ENCODE measurements at regions not wholly inside any gene's neighbourhood (a gene's known extent, or its start where the extent isn't known, plus 50 kb on each side); places are given as distances from the start of the nearest gene placed in this dataset.

GRCh38 chr3:29194139-29194538, 86.7 kb upstream of the RBMS3 start:
- WGBS, 10 experiments = 44 to 100% (median 100%) methylated on average over 1 of the region's 1 CpG; no CpG with 5 or more reads in 1 of the 10 experiments
- in situ Hi-C loops (cut with MboI; ENCODE audit: low pct_unique_long_range_greater_than_20kb in 2 of 9, low sequenced_read_pairs in 9 of 9, unreplicated experiment in 9 of 9) = no loop called here
- peaks cover 0 to 19% of the 10 kb centered on the region in 2 donors for H3K4me1 ChIP-seq (replicated peaks in 1 of 2)
- ATAC-seq (replicated peaks in 6 of 8) = no peak
- H3K27ac ChIP-seq = no peak overlapping the region
- no peak overlapping the region for H3K4me3 ChIP-seq

GRCh38 chr3:29195056-29195455, 85.8 kb upstream of the RBMS3 start:
- Histone ChIP-seq H3K27ac (no peak overlapping the region), H3K4me3 (no peak overlapping the region), H3K4me1 (replicated peaks in 1 of 2) (peaks cover 0 to 15% of the 10 kb centered on the region in 2 donors)
- in situ Hi-C loops (cut with MboI; ENCODE audit: low pct_unique_long_range_greater_than_20kb in 2 of 9, low sequenced_read_pairs in 9 of 9, unreplicated experiment in 9 of 9) = no loop called here
- WGBS, 10 experiments = 17 to 100% (median 63%) methylated on average over 1 to 3 of the region's 3 CpGs; no CpG with 5 or more reads in 2 of the 10 experiments
- no peak for ATAC-seq (replicated peaks in 6 of 8)

- WGBS, 10 experiments = 20 to 100% (median 100%) methylated on average over 1 of the region's 1 CpG; no CpG with 5 or more reads in 4 of the 10 experiments
- no peak for ATAC-seq (replicated peaks in 6 of 8)
- in situ Hi-C loops (cut with MboI; ENCODE audit: low pct_unique_long_range_greater_than_20kb in 2 of 9, low sequenced_read_pairs in 9 of 9, unreplicated experiment in 9 of 9) = no loop called here
- Histone ChIP-seq H3K27ac (no peak overlapping the region), H3K4me3 (no peak overlapping the region), H3K4me1 (replicated peaks in 1 of 2) (peaks cover 0 to 14% of the 10 kb centered on the region in 2 donors)
These were observed 79.3 kb upstream of the RBMS3 start for GRCh38 chr3:29201604-29202003.

- Histone ChIP-seq H3K27ac (no peak overlapping the region), H3K4me3 (no peak overlapping the region), H3K4me1 (replicated peaks in 1 of 2) (peaks cover 0 to 14% of the 10 kb centered on the region in 2 donors)
- 27 to 100% (median 85%) methylated on average over 1 to 4 of the region's 4 CpGs; no CpG with 5 or more reads in 1 of the 10 experiments for WGBS, 10 experiments
- in situ Hi-C loops (cut with MboI; ENCODE audit: low pct_unique_long_range_greater_than_20kb in 2 of 9, low sequenced_read_pairs in 9 of 9, unreplicated experiment in 9 of 9) = no loop called here
- no peak for ATAC-seq (replicated peaks in 6 of 8)
These were observed 78.5 kb upstream of the RBMS3 start for GRCh38 chr3:29202378-29202777.

GRCh38 chr3:29203851-29204250, 77.0 kb upstream of the RBMS3 start:
- H3K27ac ChIP-seq = no peak overlapping the region
- peaks cover 0 to 5% of the 10 kb centered on the region in 2 donors for H3K4me1 ChIP-seq (replicated peaks in 1 of 2)
- 40 to 100% (median 89%) methylated on average over 1 of the region's 1 CpG; no CpG with 5 or more reads in 3 of the 10 experiments for WGBS, 10 experiments
- ATAC-seq (replicated peaks in 6 of 8) = no peak
- no peak overlapping the region for H3K4me3 ChIP-seq
- in situ Hi-C loops (cut with MboI; ENCODE audit: low pct_unique_long_range_greater_than_20kb in 2 of 9, low sequenced_read_pairs in 9 of 9, unreplicated experiment in 9 of 9) = no loop called here

- Histone ChIP-seq H3K4me1 (replicated peaks in 1 of 2) (peaks cover 6 to 26% of the 10 kb centered on the region in 2 donors), H3K4me3 (no peak overlapping the region), H3K27ac (no peak overlapping the region)
- 0 to 100% (median 38%) methylated on average over 1 of the region's 1 CpG; no CpG with 5 or more reads in 3 of the 10 experiments for WGBS, 10 experiments
- in situ Hi-C loops (cut with MboI; ENCODE audit: low pct_unique_long_range_greater_than_20kb in 2 of 9, low sequenced_read_pairs in 9 of 9, unreplicated experiment in 9 of 9) = no loop called here
- peak in 1 of 8 experiments; percentile 62 for ATAC-seq (replicated peaks in 6 of 8)
These were observed 73.4 kb upstream of the RBMS3 start for GRCh38 chr3:29207427-29207826.

- H3K4me3 ChIP-seq = no peak overlapping the region
These were observed 68.0 kb upstream of the RBMS3 start for GRCh38 chr3:29212789-29213433.

GRCh38 chr3:29214009-29214658, 66.7 kb upstream of the RBMS3 start:
- H3K4me1 ChIP-seq (replicated peaks in 1 of 2) = peaks cover 6 to 35% of the 10 kb centered on the region in 2 donors
- in situ Hi-C loops (cut with MboI; ENCODE audit: low pct_unique_long_range_greater_than_20kb in 2 of 9, low sequenced_read_pairs in 9 of 9, unreplicated experiment in 9 of 9) = no loop called here
- no peak overlapping the region for H3K27ac ChIP-seq
- ATAC-seq (replicated peaks in 6 of 8) = peak in 6 of 8 experiments; percentile 23 to 82 (median 76)
- H3K4me3 ChIP-seq = no peak overlapping the region
- 44 to 100% (median 80%) methylated on average over 1 to 4 of the region's 4 CpGs for WGBS, 10 experiments

More at GRCh38 chr3:29212789-29213433, 68.0 kb upstream of the RBMS3 start:
- 38 to 100% (median 90%) methylated on average over 1 to 2 of the region's 2 CpGs; no CpG with 5 or more reads in 3 of the 10 experiments for WGBS, 10 experiments
- Histone ChIP-seq H3K4me1 (replicated peaks in 1 of 2) (peaks cover 6 to 38% of the 10 kb centered on the region in 2 donors), H3K27ac (no peak overlapping the region)
- no peak for ATAC-seq (replicated peaks in 6 of 8)
- in situ Hi-C loops (cut with MboI; ENCODE audit: low pct_unique_long_range_greater_than_20kb in 2 of 9, low sequenced_read_pairs in 9 of 9, unreplicated experiment in 9 of 9) = no loop called here

GRCh38 chr3:29215948-29216347, 64.9 kb upstream of the RBMS3 start:
- in situ Hi-C loops (cut with MboI; ENCODE audit: low pct_unique_long_range_greater_than_20kb in 2 of 9, low sequenced_read_pairs in 9 of 9, unreplicated experiment in 9 of 9) = no loop called here
- Histone ChIP-seq H3K4me3 (no peak overlapping the region), H3K4me1 (replicated peaks in 1 of 2) (peaks cover 0 to 20% of the 10 kb centered on the region in 2 donors), H3K27ac (no peak overlapping the region)
- ATAC-seq (replicated peaks in 6 of 8) = no peak

- Histone ChIP-seq H3K4me1 (replicated peaks in 1 of 2) (no peaks in the 10 kb centered on the region), H3K27ac (no peak overlapping the region), H3K4me3 (no peak overlapping the region)
- 5 to 100% (median 54%) methylated on average over 1 to 2 of the region's 2 CpGs; no CpG with 5 or more reads in 2 of the 10 experiments for WGBS, 10 experiments
- in situ Hi-C loops (cut with MboI; ENCODE audit: low pct_unique_long_range_greater_than_20kb in 2 of 9, low sequenced_read_pairs in 9 of 9, unreplicated experiment in 9 of 9) = no loop called here
- ATAC-seq (replicated peaks in 6 of 8) = no peak
These were observed 54.2 kb upstream of the RBMS3 start for GRCh38 chr3:29226706-29227105.

GRCh38 chr3:29227307-29227706, 53.6 kb upstream of the RBMS3 start:
- no peak for ATAC-seq (replicated peaks in 6 of 8)
- Histone ChIP-seq H3K4me1 (replicated peaks in 1 of 2) (no peaks in the 10 kb centered on the region), H3K4me3 (no peak overlapping the region), H3K27ac (no peak overlapping the region)
- 0 to 80% (median 28%) methylated on average over 1 of the region's 1 CpG; no CpG with 5 or more reads in 2 of the 10 experiments for WGBS, 10 experiments
- in situ Hi-C loops (cut with MboI; ENCODE audit: low pct_unique_long_range_greater_than_20kb in 2 of 9, low sequenced_read_pairs in 9 of 9, unreplicated experiment in 9 of 9) = no loop called here

All from motor neuron (in vitro differentiated cells).